Ishikawa (cell line): ENCODE measurements at regions not wholly inside any gene's neighbourhood (a gene's known extent, or its start where the extent isn't known, plus 50 kb on each side); places are given as distances from the start of the nearest gene placed in this dataset.

Source experiments
- CEBPB ChIP-seq: IDR thresholded peaks from 2 replicates; pipeline ENCODE4 v1.6.1; 2012
- CREB1 ChIP-seq: IDR thresholded peaks from 2 replicates; pipeline ENCODE4 v1.6.1; 2012; ENCODE audit warnings: low read depth
- EGR1 ChIP-seq: IDR thresholded peaks from 2 replicates; pipeline ENCODE4 v1.6.1; 2012
- EP300 ChIP-seq: IDR thresholded peaks from 2 replicates; pipeline ENCODE4 v1.6.1; 2012; ENCODE audit warnings: borderline replicate concordance
- FOXM1 ChIP-seq: IDR thresholded peaks from 2 replicates; pipeline ENCODE4 v1.6.1; 2012; ENCODE audit warnings: low read depth, borderline replicate concordance
- MAX ChIP-seq: IDR thresholded peaks from 2 replicates; pipeline ENCODE4 v1.6.1; 2012
- NFIC ChIP-seq: IDR thresholded peaks from 2 replicates; pipeline ENCODE4 v1.6.1; 2012
- RAD21 ChIP-seq: IDR thresholded peaks from 2 replicates; pipeline ENCODE4 v1.6.1; 2012; ENCODE audit warnings: low read depth
- REST ChIP-seq: IDR thresholded peaks from 2 replicates; pipeline ENCODE4 v1.6.1; 2012; ENCODE audit warnings: low read depth, mild to moderate bottlenecking
- TAF1 ChIP-seq: IDR thresholded peaks from 2 replicates; pipeline ENCODE4 v1.6.1; 2012; ENCODE audit warnings: low read depth, mild to moderate bottlenecking
- TCF12 ChIP-seq: IDR thresholded peaks from 2 replicates; pipeline ENCODE4 v1.6.1; 2012; ENCODE audit warnings: low read depth
- TEAD4 ChIP-seq: IDR thresholded peaks from 2 replicates; pipeline ENCODE4 v1.6.1; 2012
- USF1 ChIP-seq: IDR thresholded peaks from 2 replicates; pipeline ENCODE4 v1.6.1; 2012
- YY1 ChIP-seq: IDR thresholded peaks from 2 replicates; pipeline ENCODE4 v1.6.1; 2012; ENCODE audit warnings: low read depth
- ZBTB7A ChIP-seq: IDR thresholded peaks from 2 replicates; pipeline ENCODE4 v1.6.1; 2012; ENCODE audit warnings: low read depth

- TF ChIP-seq TAF1: no peak
- no peak for TF ChIP-seq RAD21
- TF ChIP-seq CEBPB: no peak
Measured at GRCh38 chr9:93891050-93891449, 64.1 kb downstream of the BARX1 start.

- TF ChIP-seq ZBTB7A: no peak
- TF ChIP-seq REST: no peak
- no peak for TF ChIP-seq MAX
- TF ChIP-seq CEBPB: no peak
- TF ChIP-seq TCF12: no peak
- TF ChIP-seq NFIC: no peak; the same call in 1 of the 2 replicates
- TF ChIP-seq RAD21: no peak
- no peak for TF ChIP-seq CREB1
- TF ChIP-seq USF1: no peak
- no peak for TF ChIP-seq FOXM1
- no peak for TF ChIP-seq TEAD4
- TF ChIP-seq YY1: no peak
- no peak for TF ChIP-seq EGR1
- no peak for TF ChIP-seq TAF1
- TF ChIP-seq EP300: no peak
Measured at GRCh38 chr9:93890436-93890935, 64.7 kb downstream of the BARX1 start.

GRCh38 chr9:93886911-93887310 lies 68.2 kb downstream of the BARX1 start:
- TF ChIP-seq ZBTB7A (no peak), YY1 (no peak), NFIC (no peak), CREB1 (no peak), MAX (no peak)

GRCh38 chr9:93884808-93885207 lies 70.3 kb downstream of the BARX1 start:
- TF ChIP-seq RAD21 (no peak), YY1 (no peak), CREB1 (no peak), TAF1 (no peak), NFIC (no peak), TCF12 (no peak), EP300 (no peak), EGR1 (no peak), FOXM1 (no peak), MAX (no peak), TEAD4 (no peak), REST (no peak), ZBTB7A (no peak), USF1 (no peak), CEBPB (no peak)

GRCh38 chr9:93875330-93875729 lies 79.8 kb downstream of the BARX1 start:
- TF ChIP-seq TEAD4 (no peak), YY1 (no peak), TCF12 (no peak), TAF1 (no peak), CREB1 (no peak), CEBPB (no peak), EP300 (no peak), MAX (no peak), EGR1 (no peak), NFIC (no peak)

GRCh38 chr9:93874242-93874641 lies 80.9 kb downstream of the BARX1 start:
- TF ChIP-seq TCF12 (no peak), MAX (no peak), USF1 (no peak), YY1 (no peak), REST (no peak), RAD21 (no peak), NFIC (no peak), FOXM1 (no peak), TAF1 (no peak), EP300 (no peak), ZBTB7A (no peak), EGR1 (no peak), CREB1 (no peak), TEAD4 (no peak), CEBPB (no peak)
